DND-41 (cell line): ENCODE measurements at regions not wholly inside any gene's neighbourhood (a gene's known extent, or its start where the extent isn't known, plus 50 kb on each side); places are given as distances from the start of the nearest gene placed in this dataset.

Source experiments
- CTCF ChIP-seq: IDR thresholded peaks from 2 replicates; pipeline ENCODE4 v1.5.1; 2012; ENCODE audit warnings: borderline replicate concordance, low read length, moderate library complexity, mild to moderate bottlenecking; ENCODE audit not compliant: poor library complexity, severe bottlenecking; ENCODE audit errors: extremely low read depth
- EZH2 ChIP-seq: IDR thresholded peaks from 3 replicates; pipeline ENCODE4 v1.6.1; 2012; ENCODE audit warnings: borderline replicate concordance, low read depth, mild to moderate bottlenecking, moderate library complexity, low read length, inconsistent platforms; ENCODE audit not compliant: severe bottlenecking

GRCh38 chr6:14359438-14359837 is 241.9 kb downstream of the CD83 start:
- TF ChIP-seq CTCF: no peak
- TF ChIP-seq EZH2: no peak
